ENCODE measurements at regions not wholly inside any gene's neighbourhood (a gene's known extent, or its start where the extent isn't known, plus 50 kb on each side); places are given as distances from the start of the nearest gene placed in this dataset.
A peak's percentile ranks its signal among the peaks of the same experiment; 100 is the strongest.

GRCh38 chr4:141388481-141388880, 167.8 kb downstream of the ZNF330 start:
- no peaks in the 10 kb centered on the region for H3K36me3 ChIP-seq
- no peaks in the 10 kb centered on the region for H3K9me3 ChIP-seq
- TF ChIP-seq, protein P1, sequence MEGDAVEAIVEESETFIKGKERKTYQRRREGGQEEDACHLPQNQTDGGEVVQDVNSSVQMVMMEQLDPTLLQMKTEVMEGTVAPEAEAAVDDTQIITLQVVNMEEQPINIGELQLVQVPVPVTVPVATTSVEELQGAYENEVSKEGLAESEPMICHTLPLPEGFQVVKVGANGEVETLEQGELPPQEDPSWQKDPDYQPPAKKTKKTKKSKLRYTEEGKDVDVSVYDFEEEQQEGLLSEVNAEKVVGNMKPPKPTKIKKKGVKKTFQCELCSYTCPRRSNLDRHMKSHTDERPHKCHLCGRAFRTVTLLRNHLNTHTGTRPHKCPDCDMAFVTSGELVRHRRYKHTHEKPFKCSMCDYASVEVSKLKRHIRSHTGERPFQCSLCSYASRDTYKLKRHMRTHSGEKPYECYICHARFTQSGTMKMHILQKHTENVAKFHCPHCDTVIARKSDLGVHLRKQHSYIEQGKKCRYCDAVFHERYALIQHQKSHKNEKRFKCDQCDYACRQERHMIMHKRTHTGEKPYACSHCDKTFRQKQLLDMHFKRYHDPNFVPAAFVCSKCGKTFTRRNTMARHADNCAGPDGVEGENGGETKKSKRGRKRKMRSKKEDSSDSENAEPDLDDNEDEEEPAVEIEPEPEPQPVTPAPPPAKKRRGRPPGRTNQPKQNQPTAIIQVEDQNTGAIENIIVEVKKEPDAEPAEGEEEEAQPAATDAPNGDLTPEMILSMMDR (IDR thresholded peaks at IDR 0.05): no peak
- WGBS, 2 donors: 85% methylated on average over 3 of the region's 3 CpGs
- H3K4me3 ChIP-seq: no peak overlapping the region
- no peak for ATAC-seq
- H3K4me1 ChIP-seq: peaks cover 0 to 6% (median 0%) of the 10 kb centered on the region in 3 donors
- intact Hi-C loops (cut with DNase I): no loop called here
- no peak for FAIRE-seq
- no peak overlapping the region for H3K27ac ChIP-seq
- DNase-seq: no peak
- H3K27me3 ChIP-seq: no peaks in the 10 kb centered on the region

DNA sequence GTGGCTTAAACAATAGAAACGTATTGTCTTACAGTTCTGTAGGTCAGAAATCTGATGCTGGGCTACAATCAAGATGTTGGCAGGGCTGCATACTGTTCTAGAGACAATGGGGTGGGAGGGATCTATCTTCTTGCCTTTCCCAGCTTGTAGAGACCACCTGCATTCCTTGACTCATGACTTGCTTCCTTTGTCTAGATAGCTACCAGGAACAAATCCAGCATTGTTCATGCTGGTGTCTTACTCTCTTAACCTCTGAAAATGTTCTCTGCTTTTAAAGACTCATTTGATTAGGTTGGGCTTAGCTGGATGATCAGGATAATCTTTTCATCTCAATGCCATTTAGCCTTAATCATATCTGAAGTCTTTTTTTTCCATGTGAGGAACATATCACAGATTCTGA, 169.0 kb downstream of the ZNF330 start:
- Histone ChIP-seq H3K36me3 (no peaks in the 10 kb centered on the region), H3K27me3 (no peaks in the 10 kb centered on the region), H3K27ac (no peak overlapping the region), H3K9me3 (no peaks in the 10 kb centered on the region), H3K4me1 (peaks cover 0 to 6% (median 0%) of the 10 kb centered on the region in 3 donors), H3K4me3 (no peak overlapping the region)
- FAIRE-seq (no peak), DNase-seq (no peak), ATAC-seq (no peak)
- TF ChIP-seq, protein P1 (IDR thresholded peaks at IDR 0.05): no peak
- intact Hi-C loops (cut with DNase I): no loop called here
- WGBS, 2 donors: 80 to 81% methylated on average over 1 of the region's 1 CpG

GRCh38 chr4:141390571-141390970, 169.9 kb downstream of the ZNF330 start:
- Histone ChIP-seq H3K27me3 (no peaks in the 10 kb centered on the region), H3K36me3 (no peaks in the 10 kb centered on the region), H3K4me3 (no peak overlapping the region), H3K9me3 (no peaks in the 10 kb centered on the region), H3K27ac (no peak overlapping the region), H3K4me1 (peaks cover 0 to 6% (median 0%) of the 10 kb centered on the region in 3 donors)
- 49 to 54% methylated on average over 1 of the region's 1 CpG for WGBS, 2 donors
- TF ChIP-seq, protein P1 (IDR thresholded peaks at IDR 0.05): no peak
- DNase-seq: no peak
- intact Hi-C loops (cut with DNase I): no loop called here
- FAIRE-seq: no peak
- ATAC-seq: no peak

DNA sequence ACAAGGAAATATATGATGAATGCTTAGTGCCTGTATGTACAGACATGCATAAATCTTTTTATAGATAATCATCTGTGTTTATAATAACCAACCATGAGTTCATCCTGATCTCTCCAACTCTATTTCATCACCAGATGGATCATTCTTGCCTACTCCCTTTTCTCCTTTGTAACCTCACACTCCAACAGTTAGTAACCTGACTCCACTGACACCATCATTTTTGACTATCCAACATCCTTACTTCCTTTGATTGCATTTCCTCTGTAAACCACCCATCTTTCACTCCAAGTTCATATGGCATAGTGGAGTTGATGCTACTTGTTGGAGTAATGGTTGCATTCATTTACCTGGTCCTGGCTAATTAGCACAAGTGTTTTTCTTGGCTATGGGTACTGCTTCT, 170.6 kb downstream of the ZNF330 start:
- ATAC-seq (no peak), DNase-seq (no peak), FAIRE-seq (no peak)
- peaks cover 0 to 6% (median 0%) of the 10 kb centered on the region in 3 donors for H3K4me1 ChIP-seq
- H3K27ac ChIP-seq: no peak overlapping the region
- no peak overlapping the region for H3K4me3 ChIP-seq
- no peaks in the 10 kb centered on the region for H3K36me3 ChIP-seq
- no peaks in the 10 kb centered on the region for H3K27me3 ChIP-seq
- intact Hi-C loops (cut with DNase I): no loop called here
- no peaks in the 10 kb centered on the region for H3K9me3 ChIP-seq
- TF ChIP-seq, protein P1 (IDR thresholded peaks at IDR 0.05): no peak

DNA sequence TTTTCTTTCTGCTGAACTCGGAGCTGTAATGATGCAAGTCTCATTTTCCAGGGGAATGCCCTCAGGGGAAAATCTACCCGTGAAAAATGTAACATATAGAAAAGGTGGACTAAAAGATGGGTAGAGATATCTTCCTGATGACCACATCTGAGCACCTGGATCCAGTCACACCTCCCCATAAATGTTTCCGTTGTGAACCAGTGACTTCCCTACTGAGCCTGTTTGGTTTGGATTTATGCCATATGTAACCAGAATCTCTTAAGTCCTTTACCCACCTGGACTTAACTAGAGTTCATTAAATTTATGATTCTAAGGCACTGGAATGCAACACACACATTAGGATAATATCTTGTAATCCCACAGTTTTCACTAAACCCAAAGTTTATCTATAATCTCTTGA, 171.1 kb downstream of the ZNF330 start:
- peaks cover 0 to 6% (median 0%) of the 10 kb centered on the region in 3 donors for H3K4me1 ChIP-seq
- intact Hi-C loops (cut with DNase I): no loop called here
- no peak for DNase-seq
- H3K27ac ChIP-seq: no peak overlapping the region
- H3K9me3 ChIP-seq: no peaks in the 10 kb centered on the region
- no peaks in the 10 kb centered on the region for H3K27me3 ChIP-seq
- ATAC-seq: peak in 3 of 4 donors; percentile 50 to 54 (median 50)
- no peak overlapping the region for H3K4me3 ChIP-seq
- 56 to 57% methylated on average over 3 of the region's 3 CpGs for whole genome bisulfite sequencing, 2 donors
- no peak for FAIRE-seq
- H3K36me3 ChIP-seq: no peaks in the 10 kb centered on the region
- TF ChIP-seq, protein P1 (IDR thresholded peaks at IDR 0.05): no peak
